SK-N-SH treated with all-trans-retinoic acid at 6 μM for 48 hours (cell line): ENCODE measurements at regions not wholly inside any gene's neighbourhood (a gene's known extent, or its start where the extent isn't known, plus 50 kb on each side); places are given as distances from the start of the nearest gene placed in this dataset.

ENCODE experiments used
- ATAC-seq: fragments of 200-7000 bp; cut with Tn5 transposase; 3 replicates; pipeline ENCODE4 v1.9.1; 2020; ENCODE audit warnings: mild to moderate bottlenecking, moderate library complexity
- ARNTL ChIP-seq: fragments of 450-650 bp; formaldehyde crosslinking; IDR thresholded peaks from 2 replicates; pipeline ENCODE4 v1.5.0; 2020; ENCODE audit warnings: low read depth, mild to moderate bottlenecking, moderate library complexity, borderline replicate concordance
- BACH2 ChIP-seq: fragments of 250-450 bp; sonication (Bioruptor Pico); IDR thresholded peaks from 2 replicates; pipeline ENCODE4 v1.9.0; 2021; ENCODE audit warnings: mild to moderate bottlenecking, borderline replicate concordance
- CSDC2 ChIP-seq: fragments of 250-450 bp; sonication (Bioruptor Pico); IDR thresholded peaks from 2 replicates; pipeline ENCODE4 v1.5.0; 2020; ENCODE audit warnings: mild to moderate bottlenecking, moderate library complexity
- ESRRG ChIP-seq: fragments of 250-450 bp; sonication (Bioruptor Pico); IDR thresholded peaks from 2 replicates; pipeline ENCODE4 v1.6.1; 2021; ENCODE audit warnings: mild to moderate bottlenecking
- ISL1 ChIP-seq: fragments of 250-450 bp; sonication (Bioruptor Pico); IDR thresholded peaks from 2 replicates; pipeline ENCODE4 v2.1.2; 2022; ENCODE audit warnings: mild to moderate bottlenecking, moderate library complexity
- OSR1 ChIP-seq: fragments of 250-450 bp; sonication (Bioruptor Pico); IDR thresholded peaks from 2 replicates; pipeline ENCODE4 v1.8.0; 2022; ENCODE audit warnings: moderate library complexity, mild to moderate bottlenecking, inconsistent platforms
- PPARA ChIP-seq: fragments of 250-450 bp; sonication (Bioruptor Pico); IDR thresholded peaks from 2 replicates; pipeline ENCODE4 v1.5.0; 2020; ENCODE audit warnings: mild to moderate bottlenecking, borderline replicate concordance
- RARB ChIP-seq: fragments of 250-450 bp; sonication (Bioruptor Pico); IDR thresholded peaks from 2 replicates; pipeline ENCODE4 v1.8.0; 2021; ENCODE audit warnings: mild to moderate bottlenecking, moderate library complexity
- TCF4 ChIP-seq: fragments of 250-450 bp; sonication (Bioruptor Pico); IDR thresholded peaks from 2 replicates; pipeline ENCODE4 v1.8.0; 2021; ENCODE audit warnings: mild to moderate bottlenecking, moderate library complexity, borderline replicate concordance
- TOX ChIP-seq: fragments of 250-450 bp; sonication (Bioruptor Pico); IDR thresholded peaks from 2 replicates; pipeline ENCODE4 v1.8.0; 2021; ENCODE audit warnings: mild to moderate bottlenecking, moderate library complexity, borderline replicate concordance
- ZC3H10 ChIP-seq: fragments of 250-450 bp; sonication (Bioruptor Pico); IDR thresholded peaks from 2 replicates; pipeline ENCODE4 v1.5.1; 2021; ENCODE audit warnings: mild to moderate bottlenecking, moderate library complexity
- ZFP3 ChIP-seq: fragments of 250-450 bp; sonication (Bioruptor Pico); IDR thresholded peaks from 2 replicates; pipeline ENCODE4 v1.5.0; 2020; ENCODE audit warnings: mild to moderate bottlenecking, moderate library complexity
- ZFP30 ChIP-seq: fragments of 450-650 bp; formaldehyde crosslinking; IDR thresholded peaks from 2 replicates; pipeline ENCODE4 v1.5.0; 2022; ENCODE audit warnings: mild to moderate bottlenecking, moderate library complexity
- ZNF565 ChIP-seq: fragments of 450-650 bp; formaldehyde crosslinking; conservative IDR thresholded peaks from 2 replicates; pipeline ENCODE4 v1.5.0; 2020; ENCODE audit warnings: low read depth, mild to moderate bottlenecking, moderate library complexity
- ZNF70 ChIP-seq: fragments of 450-650 bp; formaldehyde crosslinking; IDR thresholded peaks from 2 replicates; pipeline ENCODE4 v1.5.0; 2020; ENCODE audit warnings: mild to moderate bottlenecking, moderate library complexity
- ZNF8 ChIP-seq: fragments of 450-650 bp; formaldehyde crosslinking; IDR thresholded peaks from 2 replicates; pipeline ENCODE4 v1.5.0; 2020; ENCODE audit warnings: mild to moderate bottlenecking, moderate library complexity
- TF ChIP-seq, protein P1 (sequence below): fragments of 250-450 bp; sonication (Bioruptor Pico); IDR thresholded peaks from 2 replicates; pipeline ENCODE4 v1.8.0; 2020; ENCODE audit warnings: mild to moderate bottlenecking, moderate library complexity, borderline replicate concordance
- TF ChIP-seq, protein P2 (sequence below): fragments of 250-450 bp; sonication (Bioruptor Pico); IDR thresholded peaks from 2 replicates; pipeline ENCODE4 v1.8.0; 2021; ENCODE audit warnings: low read depth, mild to moderate bottlenecking, moderate library complexity, borderline replicate concordance
- TF ChIP-seq, protein P3 (sequence below): fragments of 250-450 bp; sonication (Bioruptor Pico); IDR thresholded peaks from 2 replicates; pipeline ENCODE4 v1.5.1; 2020; ENCODE audit warnings: low read depth, mild to moderate bottlenecking, moderate library complexity
- TF ChIP-seq, protein P4 (sequence below): fragments of 250-450 bp; sonication (Bioruptor Pico); IDR thresholded peaks from 2 replicates; pipeline ENCODE4 v1.5.1; 2021; ENCODE audit warnings: mild to moderate bottlenecking, moderate library complexity
- TF ChIP-seq, protein P5 (sequence below): fragments of 250-450 bp; sonication (Bioruptor Pico); IDR thresholded peaks from 2 replicates; pipeline ENCODE4 v1.5.0; 2020; ENCODE audit warnings: mild to moderate bottlenecking, moderate library complexity

DNA sequence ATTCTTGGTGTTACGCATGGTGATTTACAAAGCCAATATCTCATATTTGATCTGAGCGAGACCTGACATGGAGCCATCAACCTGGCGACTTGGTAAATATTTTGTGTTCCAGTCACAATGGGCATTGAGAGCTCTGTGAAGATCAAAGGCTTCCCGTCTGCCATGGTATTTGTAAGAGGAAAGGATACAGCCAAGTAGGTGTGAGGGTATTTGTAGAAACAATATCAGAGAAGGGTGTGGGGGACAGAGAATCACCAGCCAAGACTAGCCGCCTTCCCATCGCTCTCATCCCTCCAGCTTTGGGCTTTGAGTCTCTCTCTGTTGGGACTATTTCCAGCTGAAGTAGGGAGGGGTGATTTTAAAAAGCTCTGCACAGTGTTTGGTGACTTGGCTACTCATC, 173.4 kb upstream of the BDNF start:
- TF ChIP-seq ZC3H10 (CRISPR knock-in tag) = no peak
- TF ChIP-seq, protein P1, sequence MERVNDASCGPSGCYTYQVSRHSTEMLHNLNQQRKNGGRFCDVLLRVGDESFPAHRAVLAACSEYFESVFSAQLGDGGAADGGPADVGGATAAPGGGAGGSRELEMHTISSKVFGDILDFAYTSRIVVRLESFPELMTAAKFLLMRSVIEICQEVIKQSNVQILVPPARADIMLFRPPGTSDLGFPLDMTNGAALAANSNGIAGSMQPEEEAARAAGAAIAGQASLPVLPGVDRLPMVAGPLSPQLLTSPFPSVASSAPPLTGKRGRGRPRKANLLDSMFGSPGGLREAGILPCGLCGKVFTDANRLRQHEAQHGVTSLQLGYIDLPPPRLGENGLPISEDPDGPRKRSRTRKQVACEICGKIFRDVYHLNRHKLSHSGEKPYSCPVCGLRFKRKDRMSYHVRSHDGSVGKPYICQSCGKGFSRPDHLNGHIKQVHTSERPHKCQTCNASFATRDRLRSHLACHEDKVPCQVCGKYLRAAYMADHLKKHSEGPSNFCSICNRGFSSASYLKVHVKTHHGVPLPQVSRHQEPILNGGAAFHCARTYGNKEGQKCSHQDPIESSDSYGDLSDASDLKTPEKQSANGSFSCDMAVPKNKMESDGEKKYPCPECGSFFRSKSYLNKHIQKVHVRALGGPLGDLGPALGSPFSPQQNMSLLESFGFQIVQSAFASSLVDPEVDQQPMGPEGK (CRISPR knock-in tag) = no peak
- no peak for TF ChIP-seq TOX (CRISPR knock-in tag)
- no peak for TF ChIP-seq OSR1 (CRISPR knock-in tag)
- no peak for TF ChIP-seq ZNF8 (CRISPR knock-in tag)
- TF ChIP-seq, protein P2, sequence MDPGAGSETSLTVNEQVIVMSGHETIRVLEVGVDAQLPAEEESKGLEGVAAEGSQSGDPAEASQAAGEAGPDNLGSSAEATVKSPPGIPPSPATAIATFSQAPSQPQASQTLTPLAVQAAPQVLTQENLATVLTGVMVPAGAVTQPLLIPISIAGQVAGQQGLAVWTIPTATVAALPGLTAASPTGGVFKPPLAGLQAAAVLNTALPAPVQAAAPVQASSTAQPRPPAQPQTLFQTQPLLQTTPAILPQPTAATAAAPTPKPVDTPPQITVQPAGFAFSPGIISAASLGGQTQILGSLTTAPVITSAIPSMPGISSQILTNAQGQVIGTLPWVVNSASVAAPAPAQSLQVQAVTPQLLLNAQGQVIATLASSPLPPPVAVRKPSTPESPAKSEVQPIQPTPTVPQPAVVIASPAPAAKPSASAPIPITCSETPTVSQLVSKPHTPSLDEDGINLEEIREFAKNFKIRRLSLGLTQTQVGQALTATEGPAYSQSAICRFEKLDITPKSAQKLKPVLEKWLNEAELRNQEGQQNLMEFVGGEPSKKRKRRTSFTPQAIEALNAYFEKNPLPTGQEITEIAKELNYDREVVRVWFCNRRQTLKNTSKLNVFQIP = no peak
- TF ChIP-seq PPARA (CRISPR knock-in tag) = no peak
- TF ChIP-seq ZNF565 (CRISPR knock-in tag) = no peak
- TF ChIP-seq, protein P3, sequence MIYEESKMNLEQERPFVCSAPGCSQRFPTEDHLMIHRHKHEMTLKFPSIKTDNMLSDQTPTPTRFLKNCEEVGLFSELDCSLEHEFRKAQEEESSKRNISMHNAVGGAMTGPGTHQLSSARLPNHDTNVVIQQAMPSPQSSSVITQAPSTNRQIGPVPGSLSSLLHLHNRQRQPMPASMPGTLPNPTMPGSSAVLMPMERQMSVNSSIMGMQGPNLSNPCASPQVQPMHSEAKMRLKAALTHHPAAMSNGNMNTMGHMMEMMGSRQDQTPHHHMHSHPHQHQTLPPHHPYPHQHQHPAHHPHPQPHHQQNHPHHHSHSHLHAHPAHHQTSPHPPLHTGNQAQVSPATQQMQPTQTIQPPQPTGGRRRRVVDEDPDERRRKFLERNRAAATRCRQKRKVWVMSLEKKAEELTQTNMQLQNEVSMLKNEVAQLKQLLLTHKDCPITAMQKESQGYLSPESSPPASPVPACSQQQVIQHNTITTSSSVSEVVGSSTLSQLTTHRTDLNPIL (CRISPR knock-in tag) = no peak
- no peak for TF ChIP-seq ISL1
- TF ChIP-seq CSDC2 (CRISPR knock-in tag) = no peak
- no peak for ATAC-seq

DNA sequence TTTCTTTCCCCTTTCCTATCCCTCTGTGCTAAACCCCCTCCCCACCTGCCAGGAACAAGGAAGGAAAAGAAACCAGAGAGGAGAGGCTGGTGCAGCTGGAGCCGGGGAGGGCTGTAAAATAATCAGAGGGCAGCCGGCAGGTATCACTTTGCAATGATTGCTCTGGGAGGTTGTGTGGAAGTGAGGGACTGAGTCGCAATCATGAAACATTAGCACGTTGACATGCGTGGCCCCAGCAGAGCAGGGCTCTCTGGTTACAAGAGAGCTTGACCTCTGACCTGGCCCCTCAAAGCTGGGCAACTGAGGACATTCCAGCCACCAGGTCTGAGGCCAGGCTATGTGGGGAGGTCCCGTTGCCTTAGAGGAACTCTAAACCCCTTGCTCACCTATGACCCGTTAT, 170.8 kb upstream of the BDNF start:
- ATAC-seq = no peak
- no peak for TF ChIP-seq ZFP3
- TF ChIP-seq OSR1 (CRISPR knock-in tag) = no peak
- TF ChIP-seq ISL1 = no peak
- no peak for TF ChIP-seq RARB (CRISPR knock-in tag)
- no peak for TF ChIP-seq ZFP30 (CRISPR knock-in tag)
- TF ChIP-seq, protein P4, sequence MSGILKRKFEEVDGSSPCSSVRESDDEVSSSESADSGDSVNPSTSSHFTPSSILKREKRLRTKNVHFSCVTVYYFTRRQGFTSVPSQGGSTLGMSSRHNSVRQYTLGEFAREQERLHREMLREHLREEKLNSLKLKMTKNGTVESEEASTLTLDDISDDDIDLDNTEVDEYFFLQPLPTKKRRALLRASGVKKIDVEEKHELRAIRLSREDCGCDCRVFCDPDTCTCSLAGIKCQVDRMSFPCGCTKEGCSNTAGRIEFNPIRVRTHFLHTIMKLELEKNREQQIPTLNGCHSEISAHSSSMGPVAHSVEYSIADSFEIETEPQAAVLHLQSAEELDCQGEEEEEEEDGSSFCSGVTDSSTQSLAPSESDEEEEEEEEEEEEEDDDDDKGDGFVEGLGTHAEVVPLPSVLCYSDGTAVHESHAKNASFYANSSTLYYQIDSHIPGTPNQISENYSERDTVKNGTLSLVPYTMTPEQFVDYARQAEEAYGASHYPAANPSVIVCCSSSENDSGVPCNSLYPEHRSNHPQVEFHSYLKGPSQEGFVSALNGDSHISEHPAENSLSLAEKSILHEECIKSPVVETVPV (CRISPR knock-in tag) = no peak
- no peak for TF ChIP-seq TOX (CRISPR knock-in tag)
- TF ChIP-seq ZNF8 (CRISPR knock-in tag) = no peak
- TF ChIP-seq CSDC2 (CRISPR knock-in tag) = no peak
- TF ChIP-seq ZC3H10 (CRISPR knock-in tag) = no peak
- no peak for TF ChIP-seq TCF4 (CRISPR knock-in tag)
- TF ChIP-seq, protein P1 (CRISPR knock-in tag) = no peak
- no peak for TF ChIP-seq ESRRG (CRISPR knock-in tag)
- TF ChIP-seq, protein P2 = no peak

DNA sequence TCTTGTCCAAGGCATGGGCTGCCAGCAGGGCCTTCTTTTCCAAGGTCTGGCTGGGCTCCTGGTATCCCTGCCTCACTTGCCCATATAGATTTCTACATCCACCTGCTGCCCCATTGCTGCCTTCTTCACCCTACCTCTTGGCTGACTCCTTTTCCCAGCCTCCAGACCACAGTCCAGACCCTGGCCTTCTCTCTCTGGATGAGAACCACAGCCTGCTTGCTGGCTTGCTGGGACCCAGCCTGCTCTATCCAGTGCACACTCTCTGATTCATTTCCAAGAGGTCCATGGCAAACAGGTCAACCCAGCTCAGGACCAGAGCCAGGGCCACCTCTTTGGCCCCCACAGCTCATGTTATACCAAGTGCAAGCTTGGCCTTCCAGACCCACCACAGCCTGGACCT, 169.4 kb upstream of the BDNF start:
- ATAC-seq = no peak
- TF ChIP-seq, protein P2 = no peak
- TF ChIP-seq PPARA (CRISPR knock-in tag) (no peak), ZFP3 (no peak), ISL1 (no peak), RARB (CRISPR knock-in tag) (no peak), ZC3H10 (CRISPR knock-in tag) (no peak), ARNTL (CRISPR knock-in tag) (no peak), ZNF70 (no peak), OSR1 (CRISPR knock-in tag) (no peak), BACH2 (CRISPR knock-in tag) (no peak)
- TF ChIP-seq, protein P5, sequence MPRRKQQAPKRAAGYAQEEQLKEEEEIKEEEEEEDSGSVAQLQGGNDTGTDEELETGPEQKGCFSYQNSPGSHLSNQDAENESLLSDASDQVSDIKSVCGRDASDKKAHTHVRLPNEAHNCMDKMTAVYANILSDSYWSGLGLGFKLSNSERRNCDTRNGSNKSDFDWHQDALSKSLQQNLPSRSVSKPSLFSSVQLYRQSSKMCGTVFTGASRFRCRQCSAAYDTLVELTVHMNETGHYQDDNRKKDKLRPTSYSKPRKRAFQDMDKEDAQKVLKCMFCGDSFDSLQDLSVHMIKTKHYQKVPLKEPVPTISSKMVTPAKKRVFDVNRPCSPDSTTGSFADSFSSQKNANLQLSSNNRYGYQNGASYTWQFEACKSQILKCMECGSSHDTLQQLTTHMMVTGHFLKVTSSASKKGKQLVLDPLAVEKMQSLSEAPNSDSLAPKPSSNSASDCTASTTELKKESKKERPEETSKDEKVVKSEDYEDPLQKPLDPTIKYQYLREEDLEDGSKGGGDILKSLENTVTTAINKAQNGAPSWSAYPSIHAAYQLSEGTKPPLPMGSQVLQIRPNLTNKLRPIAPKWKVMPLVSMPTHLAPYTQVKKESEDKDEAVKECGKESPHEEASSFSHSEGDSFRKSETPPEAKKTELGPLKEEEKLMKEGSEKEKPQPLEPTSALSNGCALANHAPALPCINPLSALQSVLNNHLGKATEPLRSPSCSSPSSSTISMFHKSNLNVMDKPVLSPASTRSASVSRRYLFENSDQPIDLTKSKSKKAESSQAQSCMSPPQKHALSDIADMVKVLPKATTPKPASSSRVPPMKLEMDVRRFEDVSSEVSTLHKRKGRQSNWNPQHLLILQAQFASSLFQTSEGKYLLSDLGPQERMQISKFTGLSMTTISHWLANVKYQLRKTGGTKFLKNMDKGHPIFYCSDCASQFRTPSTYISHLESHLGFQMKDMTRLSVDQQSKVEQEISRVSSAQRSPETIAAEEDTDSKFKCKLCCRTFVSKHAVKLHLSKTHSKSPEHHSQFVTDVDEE (CRISPR knock-in tag) = no peak
- TF ChIP-seq, protein P3 (CRISPR knock-in tag) = no peak
